ENCODE measurements at regions not wholly inside any gene's neighbourhood (a gene's known extent, or its start where the extent isn't known, plus 50 kb on each side); places are given as distances from the start of the nearest gene placed in this dataset.

DNA sequence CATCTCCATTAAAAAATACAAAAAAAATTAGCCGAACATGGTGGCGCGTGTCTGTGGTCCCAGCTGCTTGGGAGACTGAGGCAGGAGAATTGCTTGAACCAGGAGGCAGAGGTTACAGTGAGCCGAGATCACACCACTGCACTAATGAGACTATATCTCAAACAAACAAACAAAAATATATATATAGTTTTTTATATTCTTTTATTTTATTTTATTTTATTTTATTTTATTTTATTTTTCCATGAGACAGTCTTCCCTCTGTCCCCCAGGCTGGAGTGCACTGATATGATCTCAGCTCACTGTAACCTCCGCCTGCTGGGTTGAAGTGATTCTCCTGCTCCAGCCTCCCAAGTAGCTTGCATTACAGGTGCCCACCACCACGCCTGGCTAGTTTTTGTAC, 79.5 kb downstream of the IRF2BPL start:
- no peak for DNase-seq (ENCODE audit: low read depth, low spot score)

DNA sequence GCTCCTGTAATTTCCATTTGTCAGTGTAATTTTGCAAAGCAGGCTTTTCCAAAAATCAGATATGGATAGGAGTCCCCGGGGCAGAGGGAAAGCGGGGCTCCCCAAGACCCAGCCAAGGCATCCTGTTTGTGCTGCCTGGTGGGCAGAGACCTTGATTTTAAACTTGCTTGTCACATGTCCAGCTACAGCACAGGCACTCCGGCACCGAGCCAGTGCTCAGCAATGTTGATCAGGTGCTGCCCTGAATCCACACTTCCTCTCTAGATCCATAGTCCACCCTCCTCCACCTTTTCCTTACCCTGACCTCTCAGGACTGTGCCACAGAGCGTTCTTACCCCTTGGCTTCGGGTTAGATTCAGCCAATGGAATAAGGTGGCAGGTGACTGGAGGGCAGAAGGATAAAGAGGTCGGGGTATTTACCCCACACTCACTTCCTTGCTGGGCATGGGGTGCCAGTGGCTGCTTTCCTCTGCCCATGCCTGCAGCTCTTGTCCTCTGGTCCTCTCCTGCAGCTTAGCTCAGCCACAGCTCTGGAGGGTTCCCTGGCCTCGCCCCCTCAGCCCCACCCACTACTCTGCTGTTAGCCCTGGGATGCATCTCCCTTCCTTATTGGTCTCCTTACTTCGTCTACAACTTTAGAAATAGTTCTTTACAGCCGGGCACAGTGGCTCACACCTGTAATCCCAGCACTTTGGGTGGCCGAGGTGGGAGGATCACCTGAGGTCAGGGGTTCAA, 80.1 kb downstream of the IRF2BPL start:
- no peak for DNase-seq (ENCODE audit: low read depth, low spot score)

DNA sequence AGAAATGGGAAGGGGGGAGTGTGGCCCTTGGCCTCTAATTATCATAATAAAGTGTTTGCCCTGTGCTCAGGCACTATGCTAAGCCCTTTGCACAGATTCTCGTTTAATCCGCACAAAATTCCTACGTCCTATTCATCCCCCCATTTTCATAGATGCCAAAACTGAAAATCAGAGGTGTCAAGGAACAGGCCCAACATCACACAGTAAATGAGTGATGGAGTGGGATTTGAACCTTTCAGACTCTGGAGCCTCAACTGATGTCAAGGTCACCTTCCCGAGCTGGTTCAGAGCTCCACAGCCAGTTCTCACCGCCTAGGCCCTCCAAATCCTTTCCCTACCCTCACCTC, 80.7 kb downstream of the IRF2BPL start:
- DNase-seq (ENCODE audit: low read depth, low spot score) = no peak

DNA sequence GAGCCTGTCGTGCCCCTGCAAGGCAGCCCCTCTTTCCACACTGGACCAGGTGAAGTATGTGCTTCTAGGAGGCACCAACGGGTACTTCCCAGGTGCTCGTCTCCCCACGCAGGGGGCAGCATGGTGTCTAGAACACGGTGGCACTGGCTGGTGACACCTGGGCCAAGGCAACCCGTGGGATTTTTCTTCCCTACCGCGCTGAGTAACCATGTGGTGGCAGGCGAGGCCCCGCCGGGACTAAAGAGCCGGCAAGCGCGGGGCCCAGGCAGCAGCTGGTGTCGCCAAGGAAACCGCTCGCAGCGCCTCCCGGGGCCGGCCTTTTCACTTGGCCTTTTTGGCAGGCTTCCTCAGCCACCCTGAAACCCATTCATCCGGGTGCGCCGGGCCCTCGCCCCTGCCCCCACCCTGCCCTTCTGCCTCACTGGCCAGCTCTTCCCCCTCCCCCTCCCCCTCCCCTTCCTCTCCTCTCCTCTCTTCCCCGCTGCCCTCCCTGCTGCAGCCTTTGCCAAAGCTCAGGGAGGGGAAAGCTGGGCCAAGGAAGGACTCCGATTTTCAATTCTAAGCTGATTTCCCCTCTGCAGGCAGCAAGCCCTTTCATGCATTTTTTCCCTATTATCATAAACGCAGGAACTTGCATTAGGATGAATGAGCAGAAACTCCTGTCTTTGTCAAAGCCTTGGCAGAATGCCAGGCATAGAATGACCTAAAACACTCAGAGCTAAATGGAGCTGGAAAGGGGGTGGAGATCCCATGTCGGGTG, 81.2 kb downstream of the IRF2BPL start:
- no peak for DNase-seq (ENCODE audit: low read depth, low spot score)

DNA sequence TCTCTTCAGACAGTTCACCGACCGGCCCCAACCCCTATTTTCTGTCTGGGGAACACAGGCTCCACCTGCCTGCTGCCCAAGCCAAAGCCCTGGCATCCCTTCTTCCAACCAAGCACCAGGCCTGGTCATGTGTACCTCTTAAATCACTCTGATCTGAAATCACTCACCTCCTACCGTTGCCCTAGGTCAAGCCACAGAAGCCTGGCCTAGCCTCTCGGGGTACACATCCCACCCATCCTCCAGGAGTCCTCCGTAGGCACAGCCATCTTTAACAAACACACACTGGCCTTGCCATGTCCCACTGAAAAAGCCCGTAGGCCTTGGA, 81.8 kb downstream of the IRF2BPL start:
- DNase-seq (ENCODE audit: low read depth, low spot score) = no peak

DNA sequence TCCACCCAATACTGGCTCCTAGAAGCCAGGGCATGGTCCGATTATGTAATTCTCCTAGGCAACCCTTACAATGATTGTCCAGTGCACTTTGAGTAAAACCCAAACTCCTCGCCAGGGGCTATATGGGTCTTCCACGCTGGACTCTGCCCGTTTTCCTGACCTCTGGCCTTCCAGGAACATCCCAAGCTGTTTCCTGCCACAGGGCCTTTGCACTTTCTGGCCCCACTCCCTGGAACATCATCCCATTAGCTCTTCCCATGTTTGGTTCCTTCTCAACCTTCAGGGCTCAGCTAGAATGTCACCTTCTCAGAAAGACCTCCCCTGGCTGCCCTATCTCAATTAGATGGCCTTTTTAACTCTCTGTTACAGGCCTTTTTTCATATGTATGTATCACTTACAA, 85.4 kb downstream of the IRF2BPL start:
- no peak for DNase-seq (ENCODE audit: low read depth, low spot score)

DNA sequence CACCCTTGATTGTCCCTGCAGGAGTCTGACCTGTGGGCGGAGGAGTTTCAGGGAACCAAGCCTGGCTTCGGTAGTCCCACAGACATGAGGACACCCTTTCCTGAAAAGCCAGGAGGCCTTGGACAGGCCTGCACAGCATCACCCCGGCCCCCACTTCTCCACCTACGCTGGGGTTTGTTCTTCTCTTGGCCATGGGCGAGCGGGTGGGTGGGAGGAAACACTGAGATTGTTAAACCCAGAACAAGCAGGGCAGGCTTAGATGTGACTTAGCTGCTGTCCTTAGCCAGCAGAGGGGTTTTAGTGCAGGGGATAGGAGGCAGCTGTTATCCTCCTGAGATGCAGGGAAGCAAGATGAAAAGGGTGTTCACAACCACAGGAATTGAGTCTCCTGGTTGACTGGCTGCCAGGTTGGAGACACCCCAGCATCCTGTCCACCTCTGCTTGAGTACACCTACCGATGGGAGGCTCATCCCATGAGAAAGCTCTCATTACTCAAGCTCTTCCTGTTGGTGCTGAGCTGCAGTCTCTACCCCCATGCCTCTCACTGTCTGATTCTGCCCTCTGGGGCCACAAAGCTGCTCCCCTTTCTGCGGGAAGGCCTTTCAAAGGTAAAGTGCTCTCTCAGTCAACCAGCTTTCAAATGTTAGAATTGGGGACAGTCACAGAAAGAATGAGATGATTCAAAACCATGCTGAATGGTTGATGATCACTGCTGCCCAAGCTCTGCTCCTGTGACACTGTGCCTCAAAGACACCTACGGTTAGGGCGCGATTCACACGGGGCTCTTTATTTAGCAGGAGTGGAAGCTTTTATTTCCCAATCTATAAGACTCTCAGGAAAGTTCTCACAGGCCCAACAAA, 86.3 kb downstream of the IRF2BPL start:
- no peak for DNase-seq (ENCODE audit: low read depth, low spot score)

DNA sequence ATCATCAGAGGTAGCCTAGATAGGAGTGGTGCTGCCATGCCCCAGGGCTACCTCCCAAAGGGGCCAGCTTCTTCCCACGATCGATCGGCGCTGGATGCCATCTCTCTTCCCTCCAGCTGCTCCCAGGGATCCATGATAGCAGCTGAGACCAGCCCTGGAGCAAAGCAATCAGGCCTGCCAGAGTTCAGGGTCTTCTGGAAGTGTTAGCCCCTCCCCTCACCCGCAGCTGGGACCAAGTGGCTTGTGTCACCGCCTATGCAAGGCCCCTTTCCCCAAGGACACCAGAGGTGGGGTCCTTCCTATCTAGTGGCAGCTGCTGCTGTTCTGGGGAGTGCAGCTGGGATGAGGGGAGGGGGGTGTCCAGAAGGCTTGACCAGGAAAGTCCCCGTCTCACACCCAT, 87.0 kb downstream of the IRF2BPL start:
- DNase-seq (ENCODE audit: low read depth, low spot score) = no peak

DNA sequence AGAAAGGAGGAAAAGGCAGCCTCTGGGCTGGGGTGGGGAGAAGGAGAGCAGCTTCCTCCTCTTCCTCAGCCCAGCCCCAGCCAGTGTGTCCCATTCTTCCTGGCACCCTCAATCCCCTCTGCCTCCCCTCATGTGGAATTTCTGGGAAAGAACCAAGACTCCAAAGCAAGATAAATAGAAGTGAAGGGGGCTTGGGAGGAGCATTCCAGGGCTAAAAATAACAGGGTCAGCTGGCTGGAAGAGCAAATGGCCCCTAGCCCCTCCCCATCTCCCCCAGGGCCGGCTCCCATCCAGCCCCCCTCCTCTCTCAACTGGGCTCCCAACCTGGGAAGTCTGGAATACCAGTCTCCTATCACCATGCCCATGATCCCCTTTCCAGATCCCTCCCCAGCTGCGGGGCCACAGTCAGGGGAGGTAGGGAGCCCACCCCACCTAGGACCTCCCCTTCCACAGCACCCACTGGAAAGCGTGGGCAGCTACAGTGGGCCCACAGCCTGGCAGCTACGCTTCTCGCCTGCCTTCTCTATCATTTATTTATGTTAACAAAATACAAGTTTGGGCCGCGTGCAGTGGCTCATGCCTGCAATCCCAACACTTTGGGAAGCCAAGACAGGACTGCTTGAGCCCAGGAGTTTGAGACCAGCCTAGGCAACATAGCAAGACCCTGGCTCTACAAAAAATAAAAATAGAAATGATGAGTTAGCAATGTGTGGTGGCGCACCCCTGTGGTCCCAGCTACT, 88.3 kb downstream of the IRF2BPL start:
- no peak for DNase-seq (ENCODE audit: low read depth, low spot score)

DNA sequence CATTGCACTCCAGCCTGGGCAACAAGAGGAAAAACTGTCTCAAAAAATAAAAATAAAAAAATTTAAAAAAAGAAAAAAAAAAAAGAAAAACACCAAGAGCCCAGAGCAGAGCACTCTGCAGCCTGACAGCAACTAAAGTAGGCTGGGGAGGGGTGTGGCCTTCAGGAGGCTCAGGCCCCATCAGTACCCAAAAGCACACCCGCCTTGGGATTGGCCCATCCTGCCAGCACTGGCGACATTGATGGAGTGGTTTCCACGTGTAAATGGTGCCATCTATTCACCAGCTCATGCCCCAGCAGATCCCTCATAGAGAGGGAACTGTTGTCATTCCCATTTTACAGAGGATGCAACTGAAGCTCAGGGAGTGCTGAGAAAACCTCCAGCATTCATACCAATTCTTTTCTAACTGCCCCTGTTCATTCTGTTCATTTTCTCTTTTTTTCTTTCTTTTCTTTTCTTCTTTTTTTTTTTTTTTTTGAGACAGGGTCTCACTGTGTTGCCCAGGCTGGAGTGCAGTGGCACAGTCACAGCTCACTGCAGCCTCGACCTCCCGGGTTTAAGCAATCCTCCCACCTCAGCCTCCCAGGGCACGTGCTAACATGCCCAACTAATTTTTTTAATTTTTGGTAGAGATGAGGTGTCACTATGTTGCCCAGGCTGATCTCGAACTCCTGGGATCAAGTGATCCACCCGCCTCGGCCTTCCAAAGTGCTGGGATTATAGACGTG, 89.3 kb downstream of the IRF2BPL start:
- no peak for DNase-seq (ENCODE audit: low read depth, low spot score)

DNA sequence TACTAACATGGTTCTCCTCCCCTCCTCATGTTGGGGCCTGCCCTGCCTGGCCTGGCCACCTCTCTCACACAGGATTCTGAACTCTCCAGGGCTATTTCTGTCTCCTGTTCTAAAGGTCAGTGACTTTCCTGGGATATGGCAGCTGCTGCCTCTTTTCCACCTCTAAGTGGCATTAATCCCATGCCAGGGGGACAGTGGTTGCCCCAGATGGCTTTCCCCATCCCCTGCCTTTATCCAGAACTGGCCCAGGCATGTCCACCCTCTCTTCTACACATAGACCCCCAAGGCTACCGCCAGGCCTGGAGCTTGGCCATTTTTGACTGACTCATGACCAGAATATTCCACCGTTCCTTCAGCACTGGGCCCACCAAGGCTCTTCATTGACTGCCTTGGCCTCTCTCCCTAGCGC, 90.4 kb downstream of the IRF2BPL start:
- DNase-seq (ENCODE audit: low read depth, low spot score) = no peak

DNA sequence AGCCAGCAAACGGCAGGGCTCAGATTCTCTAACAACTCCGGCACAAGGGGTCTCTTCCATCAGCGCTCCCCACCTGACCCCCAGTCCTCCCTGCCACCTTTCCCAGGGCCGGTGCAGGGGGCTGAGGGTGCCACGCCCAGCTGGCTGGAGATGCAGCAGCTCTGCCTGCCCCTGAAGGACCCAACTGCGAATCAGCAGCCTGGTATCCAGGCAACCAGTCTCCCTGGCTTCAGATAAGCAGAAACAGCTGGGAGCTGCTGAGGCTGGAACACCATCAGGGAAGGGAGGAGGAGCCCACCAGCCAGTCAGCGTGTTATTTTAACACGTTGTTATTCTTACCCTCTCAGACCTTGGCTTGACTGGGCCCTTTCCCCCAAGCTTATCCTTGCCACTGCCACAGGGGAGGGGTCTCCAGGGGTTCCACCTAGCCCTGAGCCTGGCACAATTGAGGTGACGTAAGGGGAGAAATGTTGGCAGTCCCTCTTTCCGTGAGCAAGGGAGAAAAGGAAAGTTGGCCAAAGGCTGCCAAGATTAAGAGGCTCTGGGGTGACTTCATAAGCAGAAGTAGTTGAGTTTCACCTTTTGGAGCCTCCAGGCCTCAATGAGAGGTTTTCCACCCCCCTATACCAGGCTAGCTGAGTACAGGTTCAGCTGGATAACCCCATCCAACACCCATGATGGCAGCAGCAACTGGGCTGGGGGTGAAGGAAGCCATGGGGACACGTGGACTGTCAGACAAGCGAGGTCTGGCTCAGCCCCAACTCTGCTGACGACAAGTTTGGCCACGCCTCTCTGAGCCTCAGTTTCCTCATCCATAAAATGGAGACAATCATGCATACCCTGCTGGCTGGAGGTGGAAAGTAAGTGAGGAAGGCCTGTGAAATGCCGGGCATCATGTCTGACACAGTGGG, 91.1 kb downstream of the IRF2BPL start:
- no peak for DNase-seq (ENCODE audit: low read depth, low spot score)

DNA sequence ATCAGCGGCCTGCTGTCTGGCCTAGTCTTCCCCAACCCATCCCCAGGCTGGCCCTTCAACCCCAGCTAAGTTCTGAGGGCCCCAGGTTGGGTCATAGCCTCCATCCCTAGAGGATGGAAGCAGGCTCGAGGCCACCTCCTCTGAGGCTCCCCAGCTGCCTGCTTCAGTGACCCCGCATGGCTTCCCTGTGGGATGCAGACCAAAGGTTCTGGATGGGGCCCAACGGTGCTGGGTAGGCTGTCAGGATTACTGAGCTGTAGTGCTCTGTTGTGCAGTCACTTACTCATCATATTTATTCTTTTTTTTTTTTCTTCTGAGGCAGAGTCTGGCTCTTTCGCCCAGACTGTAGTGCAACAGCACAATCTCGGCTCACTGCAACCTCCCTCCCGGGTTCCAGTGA, 92.0 kb downstream of the IRF2BPL start:
- no peak for DNase-seq (ENCODE audit: low read depth, low spot score)

DNA sequence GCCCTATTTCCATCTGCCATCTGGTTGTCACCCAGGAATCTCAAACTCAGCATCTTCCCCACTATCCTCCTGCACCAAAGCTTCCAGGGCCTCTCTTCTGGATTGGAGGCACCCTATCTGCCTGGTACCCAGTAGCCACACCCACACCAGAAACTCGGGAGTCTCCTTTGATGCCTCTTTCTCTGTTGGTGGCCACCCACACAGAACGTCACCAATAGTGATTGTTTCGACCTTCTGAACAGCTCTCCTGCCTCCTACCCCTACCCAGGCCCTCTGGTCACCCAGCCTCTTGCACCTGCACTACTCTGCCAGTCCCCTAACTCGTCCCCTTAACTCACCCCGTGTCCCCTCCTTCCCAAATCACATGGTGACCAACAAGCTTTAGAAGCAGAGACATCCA, 95.0 kb downstream of the IRF2BPL start:
- no peak for DNase-seq (ENCODE audit: low read depth, low spot score)

DNA sequence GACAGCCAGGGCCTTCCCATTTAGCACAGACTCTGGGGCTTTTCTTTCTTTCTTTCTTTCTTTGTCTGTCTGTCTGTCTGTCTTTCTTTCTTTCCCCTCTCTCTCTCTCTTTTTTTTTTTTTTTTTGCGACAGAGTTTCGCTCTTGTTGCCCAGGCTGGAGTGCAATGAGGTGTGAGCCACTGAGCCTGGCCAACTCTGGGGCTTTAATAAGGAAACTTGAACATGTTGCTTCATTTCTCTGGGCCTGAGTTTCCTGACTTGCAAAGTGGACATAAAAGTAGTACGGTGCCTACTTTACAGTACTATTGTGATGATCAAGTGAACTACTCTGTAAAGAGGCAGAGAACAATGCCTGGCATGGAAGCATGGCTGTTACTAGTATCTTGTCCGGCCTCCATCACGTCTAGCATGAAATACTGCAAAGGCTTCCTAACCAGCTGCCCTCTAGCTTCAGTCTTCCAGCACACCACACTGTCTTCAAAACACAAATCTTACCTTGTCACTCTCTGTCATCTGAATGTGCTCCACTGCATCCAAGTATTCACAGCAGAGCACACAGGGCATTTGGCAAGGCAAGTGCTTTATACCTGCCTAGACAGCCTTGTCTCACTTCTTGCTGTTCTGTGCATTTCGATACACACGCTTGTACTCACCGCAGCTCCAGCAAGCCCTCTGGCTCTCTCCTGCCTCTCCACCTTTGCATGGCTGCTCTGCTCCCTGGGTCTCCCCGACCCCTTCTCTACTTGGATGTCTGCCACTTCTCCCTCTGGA, 96.7 kb downstream of the IRF2BPL start:
- DNase-seq (ENCODE audit: low read depth, low spot score) = no peak

DNA sequence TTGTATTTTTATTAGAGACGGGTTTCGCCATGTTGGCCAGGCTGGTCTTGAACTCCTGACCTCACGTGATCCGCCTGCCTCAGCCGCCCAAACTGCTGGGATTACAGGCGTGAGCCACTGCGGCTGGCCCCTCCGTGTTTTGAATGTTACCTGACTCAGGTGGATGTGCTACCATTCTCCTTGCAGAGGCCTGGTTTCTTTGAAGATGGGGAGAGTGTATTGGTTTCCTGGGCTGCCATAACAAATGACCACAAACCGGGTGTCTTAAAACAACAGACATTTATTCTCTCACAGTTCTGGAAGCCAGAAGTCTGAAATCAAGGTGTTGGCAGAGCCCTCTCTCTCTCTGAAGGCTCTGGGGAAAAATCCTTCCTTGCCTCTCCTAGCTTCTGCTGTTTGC, 98.0 kb downstream of the IRF2BPL start:
- no peak for DNase-seq (ENCODE audit: low read depth, low spot score)

DNA sequence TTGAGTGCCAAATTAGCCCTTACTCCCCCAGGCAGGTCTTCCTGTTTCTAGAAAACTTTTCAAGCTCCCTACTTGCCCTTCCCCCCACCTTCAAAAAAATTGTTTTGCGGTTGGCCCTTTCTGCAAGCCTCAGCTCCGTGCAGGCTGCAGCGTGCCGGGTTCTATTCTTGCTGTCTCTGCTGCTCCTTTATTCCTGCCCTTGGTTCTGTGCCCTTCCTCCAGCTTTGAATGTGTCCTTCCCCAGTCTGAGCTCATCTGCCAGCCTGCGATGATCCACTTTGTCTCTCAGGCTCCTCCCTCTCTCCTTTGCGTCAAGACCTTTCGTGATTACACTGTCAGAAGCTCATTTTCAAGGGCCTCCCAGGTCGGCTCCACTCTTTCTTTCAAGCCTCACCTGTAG, 98.6 kb downstream of the IRF2BPL start:
- no peak for DNase-seq (ENCODE audit: low read depth, low spot score)

DNA sequence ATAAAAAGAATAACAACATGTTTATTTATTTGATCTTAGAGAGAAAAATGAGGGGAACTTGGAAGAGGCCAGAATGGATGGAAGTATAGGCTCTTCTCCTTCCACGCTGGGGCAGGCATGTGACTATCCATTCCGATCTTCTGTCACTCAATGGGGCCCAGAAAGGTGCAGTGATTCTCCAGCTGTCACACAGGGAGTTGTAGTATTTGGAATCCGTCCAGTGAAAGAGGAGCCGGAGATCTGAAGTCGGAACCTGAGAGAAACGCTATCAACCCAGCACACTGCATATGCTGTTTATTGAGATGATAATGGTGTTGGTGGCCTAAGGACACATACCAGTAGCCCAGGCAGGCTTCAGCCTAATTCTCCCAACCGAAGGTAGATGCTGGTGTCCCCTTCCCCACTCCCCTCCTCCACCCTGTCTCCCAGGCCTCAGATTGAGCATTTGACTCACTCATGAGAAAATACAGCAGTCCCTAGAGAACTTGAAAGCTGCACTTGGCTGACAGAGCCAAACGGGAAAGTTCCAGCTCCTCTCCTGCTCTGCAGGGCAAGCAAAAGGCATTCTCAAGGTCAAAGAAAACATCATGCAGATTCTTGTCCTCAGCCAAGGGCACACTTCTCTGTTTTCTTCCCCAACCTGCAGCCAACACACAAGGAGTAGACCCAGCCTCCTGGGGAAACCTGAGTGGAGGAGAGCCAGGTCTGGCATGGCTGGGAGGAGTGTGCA, 100.4 kb downstream of the IRF2BPL start:
- no peak for DNase-seq (ENCODE audit: low read depth, low spot score)
